8988T (cell line): ENCODE measurements at regions not wholly inside any gene's neighbourhood (a gene's known extent, or its start where the extent isn't known, plus 50 kb on each side); places are given as distances from the start of the nearest gene placed in this dataset.
"Not testable (repeated sequence)": the region's sequence is repeated elsewhere in the genome, so short reads cannot be mapped to it uniquely, and the experiment has no call there.

Experiments
- DNase-seq: peaks from one replicate; pipeline ENCODE4 v3.0.0; 2011

DNA sequence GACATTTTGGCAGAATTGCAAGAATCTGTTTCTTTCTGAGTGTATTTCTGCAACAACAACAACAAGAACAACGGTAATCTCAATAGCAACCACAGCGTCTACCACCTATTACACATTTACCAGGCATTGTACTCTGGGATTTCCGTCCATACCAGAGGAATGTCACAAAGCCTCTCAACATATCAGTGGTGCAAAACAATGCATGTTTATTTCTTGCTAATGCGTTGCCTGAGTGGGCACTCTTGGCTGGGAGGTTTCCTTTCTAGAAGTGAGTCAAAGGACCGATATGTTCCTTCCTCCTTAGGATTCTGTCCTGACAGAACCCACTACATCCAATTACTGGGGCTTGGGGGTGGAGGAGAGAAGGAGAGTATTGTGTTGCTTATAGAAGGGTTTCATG is 585.6 kb downstream of the TSN start:
- DNase-seq: no peak

GRCh38 chr2:122352151-122352550 is 596.7 kb downstream of the TSN start:
- not testable (repeated sequence) for DNase-seq

DNA sequence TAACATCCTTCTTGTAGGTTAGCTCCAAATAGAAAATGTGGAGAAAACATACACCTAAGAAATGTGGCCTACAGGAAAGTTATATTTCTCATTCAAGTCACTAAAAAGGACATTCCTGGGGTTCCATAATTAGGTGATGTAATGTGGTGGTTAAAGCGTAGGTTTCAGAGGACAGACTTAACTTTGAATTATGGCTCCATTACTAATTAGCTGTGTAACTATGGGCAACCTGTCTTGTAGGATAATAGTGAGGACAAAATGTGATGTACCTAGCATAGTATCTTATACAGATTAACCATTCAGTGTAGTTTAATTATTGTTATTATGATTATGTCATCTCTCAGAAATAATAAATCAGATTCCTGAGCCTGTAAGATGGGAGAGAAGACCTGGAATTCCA is 602.5 kb downstream of the TSN start:
- no peak for DNase-seq

DNA sequence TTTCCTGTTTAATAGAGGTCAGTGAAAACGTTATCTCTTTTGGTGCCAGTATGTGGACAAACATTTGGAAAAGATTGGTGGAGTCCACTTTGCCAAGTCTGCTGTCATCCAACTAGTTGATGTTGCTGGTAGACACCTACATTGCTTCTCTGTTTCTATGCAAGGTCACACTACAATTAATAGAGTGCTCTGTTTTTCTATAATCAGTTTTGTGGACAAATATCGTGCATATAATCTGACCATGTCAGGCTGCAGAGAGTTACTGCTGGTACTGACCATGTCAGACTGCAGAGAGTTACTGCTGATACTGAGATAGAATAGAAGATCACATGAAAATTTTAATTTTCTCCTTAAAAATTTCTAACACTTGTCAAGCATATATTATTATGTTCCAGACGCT is 603.3 kb downstream of the TSN start:
- DNase-seq: no peak

GRCh38 chr2:122363885-122364284 is 608.4 kb downstream of the TSN start:
- DNase-seq: no peak

- DNase-seq: no peak
Observed at GRCh38 chr2:122366427-122366826, 611.0 kb downstream of the TSN start.

DNA sequence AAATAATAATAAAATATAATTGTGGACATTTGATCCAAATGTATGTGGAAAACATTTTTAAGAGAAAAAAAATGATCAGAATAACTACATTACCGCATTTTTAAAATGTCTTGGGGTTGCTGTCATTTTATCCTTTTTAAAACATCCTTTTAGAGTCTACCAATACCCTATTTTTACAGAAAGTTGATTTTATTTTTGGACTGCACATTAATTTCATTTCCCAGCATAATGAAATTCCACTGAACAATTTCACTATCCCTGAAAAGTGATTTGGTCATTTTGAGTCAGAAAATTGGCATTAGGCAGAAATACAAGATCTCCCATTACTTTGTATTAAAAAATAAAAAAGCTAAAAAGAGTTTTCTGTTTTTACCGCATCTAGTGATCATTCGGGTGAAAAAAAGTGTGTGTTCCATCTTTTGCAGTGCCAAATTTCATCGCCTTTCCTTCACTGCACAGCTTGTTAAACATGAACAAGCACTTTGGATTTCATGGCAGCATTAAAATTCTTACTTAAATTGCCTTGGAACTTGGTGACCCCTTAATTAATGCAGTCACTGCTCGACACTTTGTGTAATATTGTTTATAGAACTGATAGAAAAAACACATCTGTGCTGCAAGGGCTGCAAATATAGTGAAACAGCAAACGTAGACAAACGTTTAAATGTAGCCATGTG is 611.7 kb downstream of the TSN start:
- DNase-seq: no peak

GRCh38 chr2:122367646-122368010 is 612.2 kb downstream of the TSN start:
- no peak for DNase-seq

- DNase-seq: no peak
Observed at GRCh38 chr2:122368576-122369243, 613.3 kb downstream of the TSN start.

- DNase-seq: no peak
Observed at GRCh38 chr2:122378521-122378920, 623.1 kb downstream of the TSN start.

GRCh38 chr2:122384768-122385333 is 629.4 kb downstream of the TSN start:
- DNase-seq: no peak

DNA sequence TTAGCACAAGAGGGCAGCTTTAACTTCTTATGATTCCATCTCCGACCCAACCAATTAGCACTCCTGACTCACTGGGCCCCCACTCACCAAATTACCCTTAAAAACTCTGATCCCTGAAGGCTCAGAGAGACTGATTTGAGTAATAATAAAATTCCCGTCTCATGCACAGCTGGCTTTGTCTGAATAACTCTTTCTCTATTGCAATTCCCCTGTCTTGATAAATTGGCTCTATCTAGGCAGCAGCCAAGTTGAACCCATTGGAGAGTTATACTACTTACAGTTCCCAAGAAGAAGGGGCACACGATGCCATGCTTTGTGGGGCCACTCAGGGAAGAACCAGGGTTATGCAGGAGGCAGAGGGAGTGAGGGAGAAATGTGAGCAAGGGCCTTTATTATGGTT is 632.8 kb downstream of the TSN start:
- no peak for DNase-seq

DNA sequence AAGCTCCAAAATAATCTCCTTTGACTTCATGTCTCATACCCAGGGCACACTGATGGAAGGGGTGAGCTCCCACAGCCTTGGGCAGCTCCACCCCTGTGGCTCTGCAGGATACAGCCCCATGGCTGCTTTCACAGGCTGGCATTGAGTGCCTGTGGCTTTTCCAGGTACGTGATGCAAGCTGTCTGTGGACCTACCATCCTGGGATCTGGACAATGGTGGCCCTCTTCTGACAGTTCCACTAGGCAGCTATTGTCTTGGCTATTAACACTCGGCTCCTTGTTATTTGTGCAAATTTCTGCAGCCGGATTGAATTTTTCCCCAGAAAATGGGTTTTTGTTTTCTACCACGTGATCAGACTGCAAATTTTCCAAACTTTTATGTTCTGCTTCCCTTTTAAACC is 634.2 kb downstream of the TSN start:
- DNase-seq: no peak

DNA sequence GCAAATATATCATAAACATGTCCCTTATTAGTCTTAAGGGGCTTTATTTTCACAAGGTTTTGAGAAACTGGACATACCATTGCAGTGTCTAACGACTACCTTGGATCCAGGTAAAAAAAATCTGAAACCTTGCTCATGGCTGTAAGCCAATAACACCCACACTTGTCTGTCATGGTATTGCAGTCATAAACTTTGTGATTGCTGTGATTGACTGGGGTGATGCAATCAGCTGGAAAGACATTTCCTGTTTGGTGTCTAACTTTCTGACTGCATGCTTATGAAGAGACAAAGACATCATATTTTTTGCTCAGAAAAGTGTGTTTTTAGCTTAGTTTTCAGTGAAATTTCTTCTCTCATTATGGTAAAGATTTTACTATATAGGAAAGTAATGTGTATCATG is 635.0 kb downstream of the TSN start:
- no peak for DNase-seq

DNA sequence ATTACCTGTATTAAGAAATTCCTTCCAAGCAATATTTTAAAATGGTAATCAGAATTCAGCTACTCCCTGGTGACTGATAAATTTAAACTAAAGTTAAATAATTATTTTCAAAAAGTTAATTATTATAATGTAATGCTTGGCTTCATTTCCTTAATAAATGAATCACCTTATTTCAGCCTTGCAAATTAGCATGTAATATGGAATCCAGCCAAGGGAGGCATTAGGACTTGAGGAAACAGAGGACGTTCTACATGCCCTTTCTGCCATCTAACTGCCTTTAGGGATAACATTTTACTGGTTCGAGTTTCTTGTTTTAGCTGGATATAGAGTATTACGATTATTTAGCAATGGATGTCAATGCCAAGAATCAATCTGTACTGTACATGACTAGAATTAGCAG is 636.3 kb downstream of the TSN start:
- DNase-seq: no peak

DNA sequence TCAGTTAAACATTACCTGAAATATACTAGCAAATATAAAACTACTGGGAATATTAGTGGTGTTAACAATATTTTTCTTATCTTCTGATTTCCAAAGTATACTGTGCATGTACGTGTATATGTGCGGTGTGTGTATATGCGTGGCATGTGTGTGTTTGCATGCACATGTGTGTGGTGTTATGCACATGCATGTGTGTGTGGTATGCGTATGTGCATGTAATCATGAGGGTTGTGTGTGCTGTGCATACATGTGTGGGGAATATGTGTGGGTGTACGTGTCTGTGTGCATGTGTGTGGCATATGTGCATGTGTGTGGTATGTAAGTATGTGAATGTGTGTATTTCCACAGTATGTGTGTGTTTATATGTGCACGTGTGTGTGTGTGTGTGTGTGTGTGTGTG is 640.2 kb downstream of the TSN start:
- no peak for DNase-seq

DNA sequence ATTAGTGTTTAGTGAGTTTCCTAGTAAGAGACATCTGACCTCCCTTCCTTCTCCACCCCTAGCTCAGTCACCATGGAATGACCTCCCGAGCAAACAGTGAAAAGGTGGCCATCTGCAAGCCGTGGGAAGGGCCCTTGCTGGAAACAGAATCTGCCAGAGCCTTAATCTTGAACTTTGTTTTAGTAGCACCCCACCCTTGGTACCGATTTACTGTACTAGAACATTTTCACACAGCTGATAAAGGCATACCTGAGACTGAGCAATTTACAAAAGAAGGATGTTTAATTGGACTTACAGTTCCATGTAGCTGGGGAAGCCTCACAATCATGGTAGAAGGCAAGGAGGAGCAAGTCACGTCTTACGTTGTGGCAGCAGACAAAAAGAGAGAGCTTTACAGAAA is 655.8 kb downstream of the TSN start:
- no peak for DNase-seq

GRCh38 chr2:122412360-122412759 is 656.9 kb downstream of the TSN start:
- DNase-seq: no peak

GRCh38 chr2:122414902-122415301 is 659.5 kb downstream of the TSN start:
- DNase-seq: no peak

DNA sequence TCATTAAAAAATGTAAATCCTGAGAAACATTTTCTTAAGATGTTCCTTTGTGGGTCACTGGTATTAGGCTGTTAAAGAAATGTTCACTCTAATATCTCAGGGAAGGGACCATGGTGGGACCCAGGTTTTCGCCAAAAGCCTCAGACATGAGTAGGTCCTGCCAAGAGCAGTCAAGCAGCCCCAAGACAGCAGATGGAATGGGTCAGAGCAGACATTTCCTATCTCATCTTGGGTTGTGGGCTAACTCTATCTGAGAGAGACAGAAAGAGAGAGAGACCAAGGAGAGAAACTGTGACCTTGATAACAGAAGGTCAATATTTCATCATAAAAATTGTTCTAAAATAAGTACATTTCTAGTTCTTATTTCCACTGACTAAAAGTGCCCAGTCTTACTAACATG is 661.7 kb downstream of the TSN start:
- DNase-seq: no peak

GRCh38 chr2:122421775-122422174 is 666.3 kb downstream of the TSN start:
- no peak for DNase-seq

DNA sequence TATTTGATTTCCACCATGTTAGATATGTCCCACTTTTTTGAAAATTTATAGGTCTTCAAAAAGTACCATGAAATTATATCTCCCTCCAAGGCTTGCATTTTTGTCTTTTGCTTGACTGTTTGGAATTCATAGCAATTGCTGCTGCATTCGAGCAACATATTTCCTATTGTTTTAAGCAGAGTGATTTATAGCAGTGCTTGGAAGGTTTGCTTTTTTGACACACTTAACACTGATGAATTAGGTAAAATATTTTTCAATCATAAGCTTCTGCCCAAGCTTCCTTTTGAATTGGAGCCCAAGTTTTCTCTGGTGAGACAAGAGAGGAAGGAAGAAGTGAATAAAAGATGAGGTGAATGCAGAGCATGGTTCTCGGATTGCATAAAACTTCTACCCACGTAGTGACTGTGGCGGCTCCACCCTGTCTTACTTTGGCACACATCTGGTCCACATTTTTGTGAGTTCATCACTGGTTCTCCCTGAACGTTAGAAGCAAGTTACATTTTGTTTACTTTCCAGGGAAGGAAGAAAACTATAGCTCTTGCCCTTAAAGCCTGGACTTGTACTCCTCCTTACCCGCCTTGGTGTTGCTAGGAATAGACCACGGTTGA is 667.0 kb downstream of the TSN start:
- no peak for DNase-seq

- DNase-seq: no peak
Observed at GRCh38 chr2:122423934-122424333, 668.5 kb downstream of the TSN start.

GRCh38 chr2:122433123-122433754 is 677.8 kb downstream of the TSN start:
- DNase-seq: no peak
